Panc1 (cell line): ENCODE measurements at regions not wholly inside any gene's neighbourhood (a gene's known extent, or its start where the extent isn't known, plus 50 kb on each side); places are given as distances from the start of the nearest gene placed in this dataset.

Source experiments
- ATAC-seq: fragments of 200-7000 bp; cut with Tn5 transposase; 2 replicates; pipeline ENCODE4 v1.9.1; 2020; ENCODE audit warnings: mild to moderate bottlenecking, moderate library complexity
- BruUV-seq: library from RNA; stranded (reverse); fragments of 400-500 nt; replicated peaks from 2 replicates; lab custom pipeline; 2021; lab: Mats Ljungman, UMichigan
- CTCF ChIA-PET: fragments of 300-600 bp; sonication (Branson Sonifier 250); formaldehyde crosslinking; loops from one replicate; lab custom pipeline; 2022; ENCODE audit warnings: antibody characterized with exemption; lab: Charles Lee
- POLR2A ChIA-PET: fragments of 300-600 bp; sonication (Branson Sonifier 250); formaldehyde crosslinking; loops from one replicate; lab custom pipeline; 2022; ENCODE audit warnings: antibody characterized with exemption; lab: Charles Lee
- DNase-seq: peaks from one replicate; pipeline ENCODE4 v3.0.0-alpha.2; 2010; ENCODE audit warnings: low read depth, low spot score
- H3K27ac ChIP-seq: 2 replicates; pipeline ENCODE4 v1.5.1; 2011; ENCODE audit warnings: mild to moderate bottlenecking, low read length, inconsistent platforms
- H3K27me3 ChIP-seq: fragments of 200-500 bp; sonication (Bioruptor generic); 2 replicates; pipeline ENCODE4 v1.6.0; 2014; ENCODE audit warnings: low read length, inconsistent platforms; ENCODE audit not compliant: control insufficient read depth, insufficient read depth
- H3K36me3 ChIP-seq: fragments of 200-500 bp; sonication (Bioruptor generic); 2 replicates; pipeline ENCODE4 v1.5.1; 2014; ENCODE audit warnings: inconsistent platforms, mild to moderate bottlenecking, low read length, moderate library complexity; ENCODE audit not compliant: control insufficient read depth, insufficient read depth
- H3K4me1 ChIP-seq: 2 replicates; pipeline ENCODE4 v1.5.1; 2011; ENCODE audit warnings: inconsistent platforms, mild to moderate bottlenecking, low read length, moderate library complexity; ENCODE audit not compliant: control insufficient read depth, insufficient read depth
- H3K4me3 ChIP-seq, 2 experiments: 2 replicates each; pipeline ENCODE4 v1.5.1; 2011 to 2012; ENCODE audit warnings: low read depth in 2 of 2, low read length in 2 of 2, mild to moderate bottlenecking in 2 of 2, inconsistent platforms in 1 of 2, moderate library complexity in 1 of 2
- H3K9me3 ChIP-seq: fragments of 200-500 bp; sonication (Bioruptor generic); 2 replicates; pipeline ENCODE4 v1.5.1; 2014; ENCODE audit warnings: low read depth, mild to moderate bottlenecking, inconsistent platforms, low read length, moderate library complexity; ENCODE audit not compliant: control insufficient read depth, insufficient read depth
- CTCF ChIP-seq: fragments of 450-650 bp; IDR thresholded peaks from 2 replicates; pipeline ENCODE4 v1.5.1; 2017; ENCODE audit warnings: mild to moderate bottlenecking
- POLR2AphosphoS5 ChIP-seq: IDR thresholded peaks from 2 replicates; pipeline ENCODE4 v1.6.1; 2012; ENCODE audit warnings: mild to moderate bottlenecking, low read depth, low read length, moderate library complexity
- REST ChIP-seq, 2 experiments: IDR thresholded peaks; 2 replicates each; pipeline ENCODE4 v1.6.1; 2011 to 2012; ENCODE audit warnings: low read depth in 2 of 2, control low read depth in 1 of 2, low read length in 1 of 2, mild to moderate bottlenecking in 1 of 2, moderate library complexity in 1 of 2; ENCODE audit not compliant: insufficient read depth in 1 of 2
- SIN3A ChIP-seq: IDR thresholded peaks from 2 replicates; pipeline ENCODE4 v1.6.1; 2012; ENCODE audit warnings: low read depth, mild to moderate bottlenecking, low read length, moderate library complexity, borderline replicate concordance; ENCODE audit not compliant: insufficient read depth
- TCF7L2 ChIP-seq: IDR thresholded peaks from 2 replicates; pipeline ENCODE4 v1.6.1; 2011; ENCODE audit warnings: mild to moderate bottlenecking, low read depth, low read length, inconsistent platforms
- in situ Hi-C: cut with HindIII; loops from 2 replicates; pipeline ENCODE4 v1.10.0; 2016; ENCODE audit warnings: low sequenced_read_pairs, low pct_unique_long_range_greater_than_20kb
- intact Hi-C: fragments of 100-400 bp; cut with micrococcal nuclease; formaldehyde crosslinking; loops from one replicate; pipeline ENCODE4 v1.10.0; 2022; ENCODE audit not compliant: unreplicated experiment

DNA sequence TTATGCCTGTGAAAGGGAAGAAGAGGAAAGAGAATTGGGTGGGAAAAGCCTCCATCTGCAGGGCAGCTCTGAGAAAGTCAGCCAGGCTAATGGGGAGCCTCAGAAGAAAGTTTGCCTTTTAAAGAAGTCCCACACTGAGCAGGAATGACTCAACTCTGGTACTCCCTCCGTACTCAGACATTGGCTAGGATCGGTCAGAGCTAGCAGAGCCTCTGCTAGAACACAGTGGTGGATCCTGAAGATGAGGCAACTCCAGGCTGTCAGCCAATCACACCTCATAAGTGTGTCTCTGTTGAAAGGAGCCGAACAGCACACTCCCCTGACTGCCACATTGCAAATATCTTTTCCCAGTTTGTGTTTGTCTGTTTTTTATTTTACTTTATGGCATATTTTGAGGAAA is 96.9 kb downstream of the HNRNPLL start:
- Histone ChIP-seq H3K36me3 (no peaks in the 10 kb centered on the region), H3K9me3 (no peaks in the 10 kb centered on the region), H3K27ac (no peak overlapping the region), H3K4me3 (no peak overlapping the region), H3K27me3 (no peaks in the 10 kb centered on the region), H3K4me1 (no peaks in the 10 kb centered on the region)
- no peak for TF ChIP-seq POLR2AphosphoS5
- no peak for TF ChIP-seq TCF7L2
- no peak for TF ChIP-seq CTCF
- no peak for TF ChIP-seq SIN3A
- TF ChIP-seq REST (IDR thresholded peaks at IDR 0.05; ENCODE audit: insufficient read depth in 1 of 2, low read depth in 2 of 2, low read length in 1 of 2): no peak
- DNase-seq: no peak
- no TSS peak for BruUV-seq
- no peak for ATAC-seq
- ChIA-PET POLR2A (no interaction called here), CTCF (no interaction called here)
- in situ Hi-C loops: no loop called here
- intact Hi-C loops: loop anchor here (5.0 kb wide), 1 partner anchor 188 kb away; no protein-coding TSS in a partner anchor

GRCh38 chr2:38504169-38504568 is 98.6 kb downstream of the HNRNPLL start:
- H3K36me3 ChIP-seq: no peaks in the 10 kb centered on the region
- no peak overlapping the region for H3K4me3 ChIP-seq
- BruUV-seq: no TSS peak
- in situ Hi-C loops (no loop called here), intact Hi-C loops (no loop called here)
- DNase-seq: no peak
- no peaks in the 10 kb centered on the region for H3K4me1 ChIP-seq
- no peaks in the 10 kb centered on the region for H3K27me3 ChIP-seq
- no peak for ATAC-seq
- no peak overlapping the region for H3K27ac ChIP-seq
- no peaks in the 10 kb centered on the region for H3K9me3 ChIP-seq
- no peak for TF ChIP-seq REST (IDR thresholded peaks at IDR 0.05; ENCODE audit: insufficient read depth in 1 of 2, low read depth in 2 of 2, low read length in 1 of 2)
- TF ChIP-seq TCF7L2: no peak
- TF ChIP-seq SIN3A: no peak
- TF ChIP-seq CTCF: no peak
- no peak for TF ChIP-seq POLR2AphosphoS5
- POLR2A ChIA-PET: no interaction called here
- CTCF ChIA-PET: no interaction called here
